DOHH2 (cell line): ENCODE measurements at regions not wholly inside any gene's neighbourhood (a gene's known extent, or its start where the extent isn't known, plus 50 kb on each side); places are given as distances from the start of the nearest gene placed in this dataset.
"Not testable (repeated sequence)": the region's sequence is repeated elsewhere in the genome, so short reads cannot be mapped to it uniquely, and the experiment has no call there.

Experiments used
- EZH2phosphoT487 ChIP-seq: fragments of 200-600 bp; sonication (generic); IDR thresholded peaks from 2 replicates; pipeline ENCODE4 v1.6.1; 2017; ENCODE audit warnings: borderline replicate concordance, mild to moderate bottlenecking, antibody characterized with exemption, low read length, moderate library complexity, mixed read lengths
- TF ChIP-seq, protein P1 (sequence below): fragments of 200-600 bp; sonication (generic); IDR thresholded peaks from one replicate; pipeline ENCODE4 v1.5.1; 2014; ENCODE audit warnings: antibody characterized with exemption, mild to moderate bottlenecking, low read depth, low read length; ENCODE audit not compliant: poor library complexity, severe bottlenecking

DNA sequence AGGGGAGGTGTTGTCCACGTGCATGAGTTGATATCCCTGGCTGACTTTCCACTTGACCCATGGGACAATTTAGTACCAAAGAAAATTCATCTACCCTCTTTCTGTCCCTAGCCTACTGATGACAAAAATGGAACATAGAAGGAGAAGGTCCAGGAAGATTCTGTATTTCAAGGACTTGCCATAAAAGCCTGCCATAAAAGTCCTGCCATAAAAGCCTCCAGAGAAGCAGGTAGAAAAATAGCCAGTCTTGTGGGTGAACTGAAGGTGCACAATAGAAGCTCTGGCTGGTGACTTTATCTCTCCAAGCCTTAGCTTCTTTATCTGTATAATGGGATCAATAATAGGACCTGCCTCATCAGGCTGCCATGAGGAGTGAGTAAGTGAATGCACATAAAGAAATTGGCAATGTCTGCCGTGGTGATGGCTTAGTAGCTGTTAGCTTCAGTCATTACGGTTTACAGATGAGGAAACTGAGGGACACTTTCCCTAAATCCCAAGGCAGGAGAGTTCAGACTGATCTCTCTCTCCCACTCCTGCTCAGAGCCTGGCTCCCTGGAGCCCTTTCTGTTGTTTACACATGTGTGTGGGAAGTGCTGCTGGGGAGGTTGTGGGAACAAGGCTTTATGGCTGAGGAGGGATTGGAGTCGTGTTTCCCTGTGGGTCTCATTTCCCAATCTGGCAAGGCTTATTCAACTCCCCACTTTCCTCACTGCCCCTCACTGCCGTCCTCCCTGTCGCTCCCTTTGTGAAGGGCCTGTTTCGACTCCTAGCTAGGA lies 101.5 kb downstream of the TRIM43 start:
- TF ChIP-seq, protein P1, sequence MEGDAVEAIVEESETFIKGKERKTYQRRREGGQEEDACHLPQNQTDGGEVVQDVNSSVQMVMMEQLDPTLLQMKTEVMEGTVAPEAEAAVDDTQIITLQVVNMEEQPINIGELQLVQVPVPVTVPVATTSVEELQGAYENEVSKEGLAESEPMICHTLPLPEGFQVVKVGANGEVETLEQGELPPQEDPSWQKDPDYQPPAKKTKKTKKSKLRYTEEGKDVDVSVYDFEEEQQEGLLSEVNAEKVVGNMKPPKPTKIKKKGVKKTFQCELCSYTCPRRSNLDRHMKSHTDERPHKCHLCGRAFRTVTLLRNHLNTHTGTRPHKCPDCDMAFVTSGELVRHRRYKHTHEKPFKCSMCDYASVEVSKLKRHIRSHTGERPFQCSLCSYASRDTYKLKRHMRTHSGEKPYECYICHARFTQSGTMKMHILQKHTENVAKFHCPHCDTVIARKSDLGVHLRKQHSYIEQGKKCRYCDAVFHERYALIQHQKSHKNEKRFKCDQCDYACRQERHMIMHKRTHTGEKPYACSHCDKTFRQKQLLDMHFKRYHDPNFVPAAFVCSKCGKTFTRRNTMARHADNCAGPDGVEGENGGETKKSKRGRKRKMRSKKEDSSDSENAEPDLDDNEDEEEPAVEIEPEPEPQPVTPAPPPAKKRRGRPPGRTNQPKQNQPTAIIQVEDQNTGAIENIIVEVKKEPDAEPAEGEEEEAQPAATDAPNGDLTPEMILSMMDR, result not testable (repeated sequence)
- TF ChIP-seq EZH2phosphoT487, result not testable (repeated sequence)
